GM12872 (cell line): ENCODE measurements at regions not wholly inside any gene's neighbourhood (a gene's known extent, or its start where the extent isn't known, plus 50 kb on each side); places are given as distances from the start of the nearest gene placed in this dataset.

Source experiments
- CTCF ChIP-seq: IDR thresholded peaks from 3 replicates; pipeline ENCODE4 v1.5.1; 2011; ENCODE audit warnings: low read depth, mild to moderate bottlenecking, low read length, moderate library complexity; ENCODE audit not compliant: insufficient read depth

DNA sequence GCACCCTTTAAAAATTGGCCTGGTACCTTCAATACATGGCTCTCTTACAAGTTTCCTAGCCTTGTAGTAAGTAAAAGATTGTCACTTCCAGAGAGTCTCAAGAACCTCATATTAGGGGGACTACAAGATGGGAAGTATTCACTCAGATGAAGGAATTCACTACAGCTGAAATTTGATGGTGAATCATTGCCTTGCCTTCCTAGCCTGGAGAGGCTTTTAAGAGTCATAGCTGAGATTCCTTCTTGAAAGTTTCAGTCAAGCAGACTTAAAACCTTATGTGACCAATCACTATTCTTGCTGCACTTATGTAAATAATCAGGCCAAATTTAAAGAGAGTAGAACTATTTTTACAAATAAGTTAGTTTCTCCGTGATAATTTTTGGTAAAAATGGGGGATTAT lies 451.6 kb downstream of the TRHDE start:
- no peak for TF ChIP-seq CTCF

DNA sequence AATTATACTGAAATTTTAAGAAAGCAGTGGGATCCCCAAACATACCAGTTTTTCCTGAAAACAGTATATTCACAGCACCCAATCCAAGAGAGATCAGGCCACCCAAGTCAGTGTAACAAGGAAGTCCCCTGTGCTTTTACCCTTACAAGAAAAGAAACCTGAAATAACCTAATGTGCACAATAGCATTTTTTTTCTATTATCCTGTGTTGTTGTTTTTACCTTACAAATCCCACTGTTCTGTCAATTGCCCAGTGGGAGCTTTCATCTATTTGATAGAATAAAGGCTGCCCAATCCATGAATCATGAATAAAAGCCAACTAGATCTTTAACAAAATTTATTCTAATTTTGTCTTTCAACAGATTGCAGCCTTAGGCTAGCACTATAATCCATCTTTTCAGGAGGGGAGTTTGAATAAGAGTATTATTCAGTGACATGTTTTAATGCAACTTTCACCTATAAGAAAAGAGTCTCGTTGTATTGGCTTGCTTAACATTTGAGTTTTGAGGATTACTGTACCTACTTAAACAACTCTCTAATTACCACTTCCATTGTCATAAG lies 457.4 kb downstream of the TRHDE start:
- TF ChIP-seq CTCF, result no peak

GRCh38 chr12:72734581-72734980 lies 462.4 kb downstream of the TRHDE start:
- no peak for TF ChIP-seq CTCF

- no peak for TF ChIP-seq CTCF
Observed at GRCh38 chr12:72738811-72739210, 466.6 kb downstream of the TRHDE start.

GRCh38 chr12:72740064-72740463 lies 467.9 kb downstream of the TRHDE start:
- TF ChIP-seq CTCF, result no peak

DNA sequence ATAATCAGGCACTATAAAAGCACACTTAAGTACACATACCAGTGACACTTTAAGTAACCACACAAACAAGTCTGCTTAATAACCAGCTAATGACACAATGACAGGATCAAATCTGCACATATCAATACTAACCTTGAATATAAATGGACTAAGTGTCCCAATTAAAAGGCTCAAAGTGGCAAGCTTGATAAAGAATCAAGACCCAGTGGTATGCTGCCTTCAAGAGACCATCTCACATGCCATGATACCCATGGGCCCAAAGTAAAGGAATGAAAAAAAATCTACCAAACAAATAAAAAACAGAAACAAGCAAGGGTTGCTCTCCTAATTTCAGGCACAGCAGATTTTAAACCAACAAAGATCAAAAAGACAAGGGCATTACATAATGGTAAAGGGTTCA lies 470.4 kb downstream of the TRHDE start:
- TF ChIP-seq CTCF, result no peak

- no peak for TF ChIP-seq CTCF
Observed at GRCh38 chr12:72746048-72746447, 473.9 kb downstream of the TRHDE start.
